ENCODE measurements at regions not wholly inside any gene's neighbourhood (a gene's known extent, or its start where the extent isn't known, plus 50 kb on each side); places are given as distances from the start of the nearest gene placed in this dataset.

- TF ChIP-seq CTCF (IDR thresholded peaks at IDR 0.05) (no peak), POLR2A (IDR thresholded peaks at IDR 0.05) (no peak)
Measured at GRCh38 chr16:55061126-55061525, 130.5 kb downstream of the IRX5 start.

Data from testis (tissue), 2 donors.